G401 (cell line): ENCODE measurements at regions not wholly inside any gene's neighbourhood (a gene's known extent, or its start where the extent isn't known, plus 50 kb on each side); places are given as distances from the start of the nearest gene placed in this dataset.

Experiments
- DNase-seq: peaks from one replicate; pipeline ENCODE4 v3.0.0-alpha.2; 2015; ENCODE audit warnings: low spot score
- in situ Hi-C: cut with HindIII; loops from 2 replicates; pipeline ENCODE4 v1.10.0; 2016; ENCODE audit warnings: low sequenced_read_pairs, mixed read lengths

- in situ Hi-C loops = no loop called here
- no peak for DNase-seq
These were observed 709.2 kb downstream of the TYW1 start for GRCh38 chr7:67705850-67706249.

- no peak for DNase-seq
- in situ Hi-C loops = no loop called here
These were observed 715.1 kb downstream of the TYW1 start for GRCh38 chr7:67711706-67712105.

- DNase-seq = no peak
- in situ Hi-C loops = no loop called here
These were observed 716.9 kb downstream of the TYW1 start for GRCh38 chr7:67713451-67714056.

GRCh38 chr7:67716729-67717128, 720.1 kb downstream of the TYW1 start:
- in situ Hi-C loops = no loop called here
- no peak for DNase-seq

GRCh38 chr7:67723591-67723990, 727.0 kb downstream of the TYW1 start:
- no peak for DNase-seq

GRCh38 chr7:67724435-67724834, 727.8 kb downstream of the TYW1 start:
- in situ Hi-C loops = no loop called here
- DNase-seq = no peak

More at GRCh38 chr7:67723591-67723990, 727.0 kb downstream of the TYW1 start:
- in situ Hi-C loops = no loop called here

GRCh38 chr7:67724955-67725354, 728.3 kb downstream of the TYW1 start:
- in situ Hi-C loops = no loop called here
- no peak for DNase-seq

GRCh38 chr7:67725423-67725822, 728.8 kb downstream of the TYW1 start:
- in situ Hi-C loops = no loop called here
- DNase-seq = no peak

- no peak for DNase-seq
- in situ Hi-C loops = no loop called here
These were observed 733.1 kb downstream of the TYW1 start for GRCh38 chr7:67729771-67730170.

GRCh38 chr7:67731704-67732103, 735.1 kb downstream of the TYW1 start:
- no peak for DNase-seq
- in situ Hi-C loops = no loop called here

- no peak for DNase-seq
- in situ Hi-C loops = no loop called here
These were observed 736.3 kb downstream of the TYW1 start for GRCh38 chr7:67732898-67733297.

GRCh38 chr7:67738145-67738544, 741.5 kb downstream of the TYW1 start:
- no peak for DNase-seq
- in situ Hi-C loops = no loop called here

- DNase-seq = peak; percentile 44
- in situ Hi-C loops = no loop called here
These were observed 742.3 kb downstream of the TYW1 start for GRCh38 chr7:67738958-67739357.

GRCh38 chr7:67743501-67743900, 746.9 kb downstream of the TYW1 start:
- no peak for DNase-seq
- in situ Hi-C loops = no loop called here

- in situ Hi-C loops = no loop called here
- DNase-seq = no peak
These were observed 755.6 kb downstream of the TYW1 start for GRCh38 chr7:67752227-67752626.

- DNase-seq = no peak
- in situ Hi-C loops = no loop called here
These were observed 757.3 kb downstream of the TYW1 start for GRCh38 chr7:67753891-67754290.

GRCh38 chr7:67754651-67755050, 758.0 kb downstream of the TYW1 start:
- DNase-seq = no peak
- in situ Hi-C loops = no loop called here

GRCh38 chr7:67758551-67758950, 761.9 kb downstream of the TYW1 start:
- in situ Hi-C loops = no loop called here
- no peak for DNase-seq

GRCh38 chr7:67760971-67761370, 764.3 kb downstream of the TYW1 start:
- no peak for DNase-seq
- in situ Hi-C loops = no loop called here

GRCh38 chr7:67762516-67762915, 765.9 kb downstream of the TYW1 start:
- in situ Hi-C loops = no loop called here
- no peak for DNase-seq

GRCh38 chr7:67764289-67764688, 767.7 kb downstream of the TYW1 start:
- in situ Hi-C loops = no loop called here
- DNase-seq = no peak
